K562 (cell line): ENCODE measurements at regions not wholly inside any gene's neighbourhood (a gene's known extent, or its start where the extent isn't known, plus 50 kb on each side); places are given as distances from the start of the nearest gene placed in this dataset.

Experiments used
- ADNP ChIP-seq: fragments of 200-800 bp; sonication (Bioruptor generic); IDR thresholded peaks from 2 replicates; pipeline ENCODE4 v1.6.1; 2016; ENCODE audit warnings: missing genetic modification characterization, missing compliant biosample characterization
- CEBPB ChIP-seq: fragments of 450-650 bp; IDR thresholded peaks from 2 replicates; pipeline ENCODE4 v1.6.1; 2016; ENCODE audit warnings: missing genetic modification characterization, missing compliant biosample characterization
- DPF2 ChIP-seq: fragments of 450-650 bp; IDR thresholded peaks from 2 replicates; pipeline ENCODE4 v1.6.1; 2016
- ETV6 ChIP-seq, 3 experiments: fragments of 150-350 bp in 1 of 3; sonication (generic) in 1 of 3; formaldehyde crosslinking in 1 of 3; IDR thresholded peaks; 2 replicates each; pipeline versions ENCODE4 v1.6.1 to v1.8.0; 2014 to 2022; ENCODE audit warnings: borderline replicate concordance in 2 of 3, low read depth in 2 of 3, antibody characterized with exemption in 1 of 3, low read length in 1 of 3, mild to moderate bottlenecking in 1 of 3, missing genetic modification reagents in 1 of 3
- EZH2 ChIP-seq: IDR thresholded peaks from 2 replicates; pipeline ENCODE4 v1.6.1; 2012; ENCODE audit warnings: low read depth, mild to moderate bottlenecking, inconsistent platforms, low read length, borderline replicate concordance
- JUNB ChIP-seq: fragments of 450-650 bp; formaldehyde crosslinking; conservative IDR thresholded peaks from 2 replicates; pipeline ENCODE4 v1.4.0; 2020; ENCODE audit warnings: mild to moderate bottlenecking
- KLF16 ChIP-seq: IDR thresholded peaks from 2 replicates; pipeline ENCODE4 v1.6.1; 2016; ENCODE audit warnings: antibody characterized with exemption
- MAZ ChIP-seq, 2 experiments: fragments of 450-650 bp in 1 of 2; sonication (generic) in 1 of 2; formaldehyde crosslinking; IDR thresholded peaks in 1 of 2; conservative IDR thresholded peaks in 1 of 2; 2 replicates each; pipeline versions ENCODE4 v1.4.0 to v1.5.0; 2020; ENCODE audit warnings: mild to moderate bottlenecking in 1 of 2, missing genetic modification reagents in 1 of 2
- REST ChIP-seq, 2 experiments: fragments of 450-650 bp; formaldehyde crosslinking in 1 of 2; IDR thresholded peaks; 2 replicates each; pipeline versions ENCODE4 v1.4.0 to v1.6.1; 2014 to 2020; ENCODE audit warnings: mild to moderate bottlenecking in 2 of 2, borderline replicate concordance in 1 of 2, low read depth in 1 of 2
- YY1 ChIP-seq, 3 experiments: IDR thresholded peaks; 2 replicates each; pipeline ENCODE4 v1.6.1; 2011; ENCODE audit warnings: low read length in 2 of 3, mild to moderate bottlenecking in 2 of 3, moderate library complexity in 2 of 3, borderline replicate concordance in 1 of 3, control low read depth in 1 of 3, low read depth in 1 of 3; ENCODE audit not compliant: insufficient read depth in 3 of 3, insufficient replicate concordance in 2 of 3, control insufficient read depth in 1 of 3, insufficient read length in 1 of 3; ENCODE audit errors: extremely low read depth in 1 of 3
- ZZZ3 ChIP-seq: fragments of 450-650 bp; IDR thresholded peaks from 2 replicates; pipeline ENCODE4 v1.6.1; 2016; ENCODE audit warnings: antibody characterized with exemption, mild to moderate bottlenecking, moderate library complexity
- TF ChIP-seq, protein P1 (sequence below): fragments of 450-650 bp; IDR thresholded peaks from 2 replicates; pipeline ENCODE4 v1.6.1; 2016; ENCODE audit warnings: mild to moderate bottlenecking

DNA sequence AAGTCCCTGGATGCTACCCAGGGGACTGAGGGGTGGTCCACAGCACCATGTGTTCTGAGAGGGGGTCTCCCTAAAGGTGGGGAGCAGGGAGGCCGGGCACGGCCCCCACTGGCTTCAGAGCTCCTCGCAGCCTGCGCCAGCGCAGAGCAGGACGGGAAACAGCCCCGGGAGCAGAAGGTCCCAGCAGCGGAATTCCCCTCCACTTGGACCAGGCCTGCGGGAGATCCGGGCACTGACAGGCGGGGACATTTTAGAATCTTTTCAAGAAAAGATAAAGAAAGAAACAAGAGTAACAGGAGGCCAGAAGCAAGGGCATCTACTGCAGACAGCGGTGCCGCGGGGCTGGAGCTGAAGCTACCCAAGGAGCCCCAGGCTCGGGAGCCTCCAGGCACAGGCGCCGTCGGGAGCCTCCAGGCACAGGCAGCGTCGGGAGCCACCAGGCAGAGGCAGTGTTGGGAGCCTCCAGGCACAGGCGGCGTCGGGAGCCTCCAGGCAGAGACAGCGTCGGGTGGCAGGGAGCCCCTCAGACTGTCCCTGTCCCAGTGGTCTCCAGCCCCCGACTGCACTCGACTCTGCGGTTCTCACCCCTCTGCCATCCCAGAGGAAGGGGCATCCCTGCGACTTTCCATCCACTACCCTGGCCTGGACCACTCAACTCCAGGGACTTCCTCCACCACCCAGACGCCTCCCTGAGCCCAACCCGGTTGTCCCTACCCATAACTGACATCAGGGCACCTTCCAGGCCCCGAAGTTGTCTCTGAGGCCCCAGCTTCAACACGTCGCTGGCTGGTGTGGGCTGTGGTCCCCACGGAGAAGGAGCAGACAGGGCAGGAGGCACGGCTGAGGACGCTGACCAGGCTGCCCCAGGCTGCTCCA is 211.1 kb downstream of the BRD1 start:
- TF ChIP-seq ADNP (tag) (no peak), YY1 (IDR thresholded peaks at IDR 0.05; ENCODE audit: borderline replicate concordance in 1 of 3, control insufficient read depth in 1 of 3, extremely low read depth in 1 of 3, insufficient read depth in 3 of 3, insufficient read length in 1 of 3, insufficient replicate concordance in 2 of 3, low read depth in 1 of 3, low read length in 2 of 3) (no peak), REST (IDR thresholded peaks at IDR 0.05; ENCODE audit: borderline replicate concordance) (no peak), REST (CRISPR knock-in tag; IDR thresholded peaks at IDR 0.05; ENCODE audit: low read depth) (no peak), ZZZ3 (no peak), KLF16 (no peak), ETV6 (IDR thresholded peaks at IDR 0.05; ENCODE audit: borderline replicate concordance in 1 of 2, low read depth in 2 of 2, low read length in 1 of 2) (no peak), ETV6 (CRISPR knock-in tag; IDR thresholded peaks at IDR 0.05; ENCODE audit: borderline replicate concordance) (no peak), EZH2 (no peak), DPF2 (no peak), MAZ (CRISPR knock-in tag; conservative IDR thresholded peaks at IDR 0.05 in 1 of 2, IDR thresholded peaks at IDR 0.05 in 1 of 2) (no peak), JUNB (no peak), CEBPB (tag) (no peak)
- TF ChIP-seq, protein P1, sequence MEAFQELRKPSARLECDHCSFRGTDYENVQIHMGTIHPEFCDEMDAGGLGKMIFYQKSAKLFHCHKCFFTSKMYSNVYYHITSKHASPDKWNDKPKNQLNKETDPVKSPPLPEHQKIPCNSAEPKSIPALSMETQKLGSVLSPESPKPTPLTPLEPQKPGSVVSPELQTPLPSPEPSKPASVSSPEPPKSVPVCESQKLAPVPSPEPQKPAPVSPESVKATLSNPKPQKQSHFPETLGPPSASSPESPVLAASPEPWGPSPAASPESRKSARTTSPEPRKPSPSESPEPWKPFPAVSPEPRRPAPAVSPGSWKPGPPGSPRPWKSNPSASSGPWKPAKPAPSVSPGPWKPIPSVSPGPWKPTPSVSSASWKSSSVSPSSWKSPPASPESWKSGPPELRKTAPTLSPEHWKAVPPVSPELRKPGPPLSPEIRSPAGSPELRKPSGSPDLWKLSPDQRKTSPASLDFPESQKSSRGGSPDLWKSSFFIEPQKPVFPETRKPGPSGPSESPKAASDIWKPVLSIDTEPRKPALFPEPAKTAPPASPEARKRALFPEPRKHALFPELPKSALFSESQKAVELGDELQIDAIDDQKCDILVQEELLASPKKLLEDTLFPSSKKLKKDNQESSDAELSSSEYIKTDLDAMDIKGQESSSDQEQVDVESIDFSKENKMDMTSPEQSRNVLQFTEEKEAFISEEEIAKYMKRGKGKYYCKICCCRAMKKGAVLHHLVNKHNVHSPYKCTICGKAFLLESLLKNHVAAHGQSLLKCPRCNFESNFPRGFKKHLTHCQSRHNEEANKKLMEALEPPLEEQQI: no peak
